Activated CD4-positive, CD25-positive, alpha-beta regulatory T cell treated with anti-CD3 and anti-CD28 coated beads, Interleukin-2, amount 50 U/mL, for 24 hours (primary cell): ENCODE measurements at regions not wholly inside any gene's neighbourhood (a gene's known extent, or its start where the extent isn't known, plus 50 kb on each side); places are given as distances from the start of the nearest gene placed in this dataset.
"Not testable (repeated sequence)": the region's sequence is repeated elsewhere in the genome, so short reads cannot be mapped to it uniquely, and the experiment has no call there.

ENCODE experiments used
- ATAC-seq, 2 donors: fragments of 150-1000 bp; cut with Tn5 transposase; one replicate each; pipeline ENCODE4 v1.10.0; 2021; ENCODE audit warnings: mild to moderate bottlenecking in 1 of 2, moderate library complexity in 1 of 2

GRCh38 chr3:6242104-6242503, 618.8 kb upstream of the GRM7 start:
- no peak for ATAC-seq

DNA sequence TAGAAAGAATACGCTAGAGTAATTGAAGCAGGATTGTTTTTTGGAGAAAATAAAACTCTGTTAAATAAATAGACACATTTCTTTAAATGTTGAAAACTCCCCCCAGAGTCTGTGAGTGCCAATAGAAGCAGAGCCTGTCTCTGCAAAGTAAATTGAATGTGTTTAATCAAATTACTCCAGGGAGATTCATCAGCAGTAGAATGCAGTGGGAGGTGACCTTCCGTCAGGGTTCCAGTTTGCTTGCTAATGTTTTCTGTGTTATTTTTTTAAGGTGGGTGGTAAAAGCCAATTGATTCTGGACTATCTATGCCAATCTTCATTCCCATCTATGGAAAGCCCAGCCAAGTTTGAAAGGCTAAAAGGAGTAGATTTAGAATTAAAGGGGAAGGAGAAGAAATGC, 612.4 kb upstream of the GRM7 start:
- ATAC-seq = no peak

DNA sequence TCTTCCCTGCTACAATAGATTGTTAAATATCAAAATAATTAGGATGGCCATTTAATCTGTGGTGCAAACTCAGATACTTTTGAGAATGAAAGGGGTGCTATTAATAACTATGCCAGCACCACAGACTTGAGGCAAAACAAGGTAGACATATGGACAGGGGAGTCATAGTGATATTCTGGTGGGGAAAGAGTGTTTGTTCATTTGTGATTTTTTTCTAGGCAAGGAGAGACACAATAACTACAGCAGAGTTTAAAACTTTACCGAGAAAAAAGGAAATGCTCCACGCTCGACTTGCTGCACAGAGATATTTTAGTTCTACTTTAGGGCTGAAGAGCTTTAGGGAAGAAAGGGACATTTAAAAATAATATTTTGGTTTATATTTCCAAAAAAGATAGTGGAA, 611.2 kb upstream of the GRM7 start:
- no peak for ATAC-seq

GRCh38 chr3:6250167-6250566, 610.7 kb upstream of the GRM7 start:
- ATAC-seq = no peak

GRCh38 chr3:6251612-6252400, 609.1 kb upstream of the GRM7 start:
- no peak for ATAC-seq

GRCh38 chr3:6254490-6254889, 606.4 kb upstream of the GRM7 start:
- no peak for ATAC-seq

GRCh38 chr3:6255229-6255628, 605.7 kb upstream of the GRM7 start:
- ATAC-seq = no peak

DNA sequence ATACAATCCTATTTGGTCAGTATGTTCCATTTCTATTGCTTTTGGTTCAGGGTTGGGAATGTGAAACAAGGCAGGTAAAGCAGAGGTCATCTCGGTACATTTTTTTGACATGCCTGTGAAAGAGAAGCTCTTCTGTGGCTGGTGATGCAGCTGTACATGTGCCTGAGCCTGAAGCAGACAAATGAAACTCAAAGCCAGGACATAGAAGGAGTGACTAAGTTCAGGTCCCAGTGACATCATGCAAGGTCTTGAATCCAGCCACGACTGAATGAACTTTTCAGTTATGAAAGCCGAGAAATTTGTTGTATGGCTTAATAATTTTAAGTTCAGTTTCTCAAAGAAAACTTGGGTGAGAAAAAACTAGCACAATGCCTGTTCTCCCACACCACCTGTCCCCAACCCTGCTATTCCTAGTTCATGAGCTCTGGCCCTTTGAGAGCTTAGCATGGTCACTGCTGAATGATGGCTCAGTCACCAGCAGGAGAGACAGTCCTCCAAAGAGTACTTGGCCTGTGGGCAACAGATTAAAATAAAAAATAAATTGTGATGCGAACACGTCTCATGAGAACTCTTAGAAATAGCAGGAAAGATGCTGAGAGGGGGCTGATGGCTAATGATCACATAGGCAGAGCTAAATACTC, 600.2 kb upstream of the GRM7 start:
- no peak for ATAC-seq

GRCh38 chr3:6262010-6262409, 598.9 kb upstream of the GRM7 start:
- no peak for ATAC-seq

- no peak for ATAC-seq
Observed at GRCh38 chr3:6264036-6264435, 596.9 kb upstream of the GRM7 start.

DNA sequence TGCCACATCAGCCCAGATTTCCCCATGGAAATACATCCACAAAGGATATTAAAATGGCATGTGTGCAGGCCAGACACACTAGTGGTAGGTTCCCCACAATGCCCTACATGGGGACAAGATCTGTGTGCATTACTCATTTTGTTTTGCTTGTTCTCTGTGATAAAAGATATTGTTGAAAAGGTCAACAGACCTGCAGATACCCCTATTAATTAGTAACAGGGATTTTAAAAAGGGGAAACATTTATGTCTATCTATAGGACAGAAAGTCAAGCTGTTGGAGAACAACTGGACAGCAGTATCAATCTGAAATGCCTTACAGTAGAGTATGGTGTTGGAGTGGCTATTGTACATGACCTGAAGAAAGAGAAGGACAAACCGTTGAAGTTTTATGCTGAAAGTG, 596.0 kb upstream of the GRM7 start:
- no peak for ATAC-seq

DNA sequence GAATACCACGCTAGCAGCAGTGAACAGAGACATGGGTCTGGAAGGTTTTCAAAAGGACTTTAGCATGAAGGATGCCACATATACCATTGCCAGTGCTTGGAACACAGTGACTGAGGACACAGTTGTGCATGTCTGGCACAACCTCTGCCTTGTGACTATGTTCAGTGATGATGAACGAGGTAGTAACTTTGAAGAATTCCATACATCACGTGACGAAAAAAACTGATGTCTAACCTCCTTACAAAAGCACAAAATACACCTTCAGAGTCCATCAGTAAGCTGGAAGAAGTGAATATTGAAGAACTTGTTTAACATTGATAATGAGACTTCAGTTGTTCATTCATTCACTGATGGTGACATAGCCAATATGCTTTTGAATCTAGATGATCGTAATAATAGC, 594.8 kb upstream of the GRM7 start:
- ATAC-seq = no peak

GRCh38 chr3:6273878-6274277, 587.0 kb upstream of the GRM7 start:
- no peak for ATAC-seq

GRCh38 chr3:6281662-6282061, 579.3 kb upstream of the GRM7 start:
- no peak for ATAC-seq

GRCh38 chr3:6282918-6283317, 578.0 kb upstream of the GRM7 start:
- ATAC-seq = no peak

- ATAC-seq = no peak
Observed at GRCh38 chr3:6287088-6287875, 573.6 kb upstream of the GRM7 start.

- no peak for ATAC-seq
Observed at GRCh38 chr3:6301626-6302025, 559.3 kb upstream of the GRM7 start.

DNA sequence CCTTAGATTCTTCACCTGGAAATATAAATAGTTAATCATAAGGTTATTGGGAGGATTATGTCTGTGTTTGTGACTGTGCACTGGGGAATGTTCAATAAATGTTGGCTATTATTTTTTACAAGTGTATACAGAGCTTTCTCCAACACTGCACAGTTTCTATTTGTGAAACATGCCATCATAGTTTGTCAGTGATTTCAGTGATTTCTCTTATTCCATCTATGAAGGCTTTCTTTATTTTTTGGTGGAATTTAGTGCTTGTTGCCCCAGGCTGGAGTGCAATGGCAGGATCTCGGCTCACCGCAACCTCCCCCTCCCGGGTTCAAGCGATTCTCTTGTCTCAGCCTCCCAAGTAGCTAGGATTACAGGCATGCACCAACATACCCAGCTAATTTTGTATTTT, 545.0 kb upstream of the GRM7 start:
- ATAC-seq = no peak

DNA sequence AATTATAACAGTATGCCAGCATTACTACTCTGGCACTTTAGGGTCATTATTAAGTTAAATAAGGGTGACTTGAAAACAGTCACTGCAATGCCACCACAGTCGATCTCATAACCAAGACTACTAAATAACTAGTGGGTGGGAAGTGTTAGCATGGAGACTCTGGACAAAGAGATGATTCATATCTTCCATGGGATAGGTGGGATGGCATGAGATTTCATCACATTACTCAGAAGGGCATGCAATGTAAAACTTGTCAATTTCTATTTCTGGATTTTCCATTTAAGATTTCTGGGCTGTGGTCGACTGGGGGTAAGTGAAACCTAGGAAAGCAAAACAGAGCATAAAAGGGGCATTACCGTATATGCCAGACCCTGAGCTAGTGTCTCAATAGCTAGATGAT, 538.9 kb upstream of the GRM7 start:
- no peak for ATAC-seq

GRCh38 chr3:6326771-6327170, 534.1 kb upstream of the GRM7 start:
- no peak for ATAC-seq

- ATAC-seq = not testable (repeated sequence)
Observed at GRCh38 chr3:6340980-6341325, 520.0 kb upstream of the GRM7 start.

GRCh38 chr3:6351752-6352151, 509.2 kb upstream of the GRM7 start:
- no peak for ATAC-seq

- ATAC-seq = no peak
Observed at GRCh38 chr3:6354653-6355052, 506.3 kb upstream of the GRM7 start.

DNA sequence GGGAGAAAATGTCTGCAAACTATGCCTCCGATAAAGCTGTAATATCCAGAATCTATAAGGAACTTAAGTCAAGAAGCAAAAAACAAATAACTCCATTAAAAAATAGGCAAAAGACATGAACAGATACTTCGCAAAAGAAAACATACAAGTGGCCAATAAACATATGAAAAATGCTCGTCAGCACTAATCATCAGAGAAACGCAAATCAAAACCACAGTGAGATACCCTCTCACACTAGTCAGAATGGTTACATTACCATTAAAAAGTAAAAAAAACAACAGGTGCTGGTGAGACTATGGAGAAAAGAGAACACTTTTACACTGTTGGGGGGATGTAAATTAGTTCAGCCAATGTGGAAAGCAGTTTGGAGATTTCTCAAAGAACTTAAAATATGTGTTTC, 498.5 kb upstream of the GRM7 start:
- no peak for ATAC-seq
